B cell (primary cell): ENCODE measurements at regions not wholly inside any gene's neighbourhood (a gene's known extent, or its start where the extent isn't known, plus 50 kb on each side); places are given as distances from the start of the nearest gene placed in this dataset.

ENCODE experiments used
- ATAC-seq: fragments of 200-7000 bp; cut with Tn5 transposase; one replicate; pipeline ENCODE4 v1.10.0; 2021; ENCODE audit warnings: low read depth, mild to moderate bottlenecking, moderate number of reproducible peaks, moderate library complexity
- CTCF ChIA-PET: fragments of 350-600 bp; sonication (Branson Sonifier 250); formaldehyde crosslinking; loops from one replicate; lab custom pipeline; 2021; ENCODE audit warnings: antibody characterized with exemption, inconsistent platforms; lab: Charles Lee
- POLR2A ChIA-PET: fragments of 350-600 bp; sonication (Branson Sonifier 250); formaldehyde crosslinking; loops from one replicate; lab custom pipeline; 2021; ENCODE audit warnings: antibody characterized with exemption; lab: Charles Lee
- DNase-seq: peaks from one replicate; pipeline ENCODE4 v3.0.0; 2013
- H2AFZ ChIP-seq: 2 replicates; pipeline ENCODE4 v1.6.1; 2012; ENCODE audit warnings: mild to moderate bottlenecking, low read depth, low read length; ENCODE audit not compliant: insufficient read depth, poor library complexity, severe bottlenecking
- H3K27ac ChIP-seq, 2 donors: 1 replicate in 1 of 2; 2 replicates in 1 of 2; pipeline ENCODE4 v1.5.1; 2012 to 2013; ENCODE audit warnings: low read length in 2 of 2, mild to moderate bottlenecking in 2 of 2, moderate library complexity in 1 of 2
- H3K27me3 ChIP-seq, 4 experiments: fragments of 200-600 bp in 1 of 4; sonication (generic) in 1 of 4; replicated peaks in 1 of 4; 1 replicate in 2 of 4; 2 replicates in 2 of 4; pipeline versions ENCODE4 v1.6.1 to v1.7.0; 2013 to 2016; ENCODE audit warnings: low read length in 3 of 4, mild to moderate bottlenecking in 2 of 4, mixed read lengths in 1 of 4, moderate library complexity in 1 of 4; ENCODE audit not compliant: insufficient read depth in 4 of 4, control insufficient read depth in 3 of 4; ENCODE audit errors: control extremely low read depth in 1 of 4
- H3K36me3 ChIP-seq, 2 experiments: replicated peaks in 1 of 2; 1 replicate in 1 of 2; 2 replicates in 1 of 2; pipeline versions ENCODE4 v1.6.1 to v1.7.1; 2013; ENCODE audit warnings: low read length in 1 of 2; ENCODE audit not compliant: insufficient read depth in 2 of 2, control insufficient read depth in 1 of 2; ENCODE audit errors: control extremely low read depth in 1 of 2, extremely low read depth in 1 of 2
- H3K4me1 ChIP-seq, 2 donors: fragments of 200-600 bp in 1 of 2; sonication (generic) in 1 of 2; 1 replicate in 1 of 2; 2 replicates in 1 of 2; pipeline versions ENCODE4 v1.5.1 to v1.6.1; 2013 to 2017; ENCODE audit warnings: low read length in 2 of 2; ENCODE audit not compliant: control insufficient read depth in 2 of 2, insufficient read depth in 2 of 2
- H3K4me2 ChIP-seq: replicated peaks from 2 replicates; pipeline ENCODE3; 2012; ENCODE audit warnings: mild to moderate bottlenecking, low read depth, low read length; ENCODE audit not compliant: poor library complexity, severe bottlenecking
- H3K4me3 ChIP-seq, 5 experiments: fragments of 200-600 bp in 1 of 5; sonication (generic) in 1 of 5; 1 replicate in 3 of 5; 2 replicates in 2 of 5; pipeline versions ENCODE4 v1.5.1 to v1.7.0; 2011 to 2016; ENCODE audit warnings: low read length in 4 of 5, mild to moderate bottlenecking in 4 of 5, low read depth in 2 of 5, control low read depth in 1 of 5, moderate library complexity in 1 of 5; ENCODE audit not compliant: insufficient read depth in 1 of 5; ENCODE audit errors: control extremely low read depth in 1 of 5, extremely low read depth in 1 of 5
- H3K79me2 ChIP-seq: fragments of 200-600 bp; sonication (generic); one replicate; pipeline ENCODE4 v1.6.0; 2016; ENCODE audit warnings: low read length; ENCODE audit not compliant: control insufficient read depth, insufficient read depth
- H3K9ac ChIP-seq: fragments of 200-600 bp; sonication (generic); 2 replicates; pipeline ENCODE4 v1.6.1; 2017; ENCODE audit warnings: mild to moderate bottlenecking, low read length, moderate library complexity
- H3K9me3 ChIP-seq, 3 donors: one replicate each; pipeline versions ENCODE4 v1.6.1 to v1.7.1; 2013; ENCODE audit warnings: low read length in 2 of 3; ENCODE audit not compliant: control insufficient read depth in 2 of 3, insufficient read depth in 1 of 3; ENCODE audit errors: control extremely low read depth in 1 of 3
- H4K20me1 ChIP-seq: 2 replicates; pipeline ENCODE4 v1.6.0; 2012; ENCODE audit warnings: mild to moderate bottlenecking, low read length; ENCODE audit not compliant: insufficient read depth, control insufficient read depth, poor library complexity, severe bottlenecking
- H3K27ac Mint-ChIP-seq: one replicate; pipeline ENCODE4 v1.8.0; 2021; ENCODE audit warnings: mixed read lengths
- H3K27me3 Mint-ChIP-seq: one replicate; pipeline ENCODE4 v1.8.0; 2021; ENCODE audit warnings: mixed read lengths
- H3K4me1 Mint-ChIP-seq: one replicate; pipeline ENCODE4 v1.8.0; 2021; ENCODE audit warnings: mixed read lengths
- H3K4me3 Mint-ChIP-seq: one replicate; pipeline ENCODE4 v1.8.0; 2021; ENCODE audit warnings: mixed read lengths
- H3K9me3 Mint-ChIP-seq: one replicate; pipeline ENCODE4 v1.8.0; 2022; ENCODE audit warnings: mixed read lengths; ENCODE audit not compliant: insufficient read depth
- EZH2 ChIP-seq: IDR thresholded peaks from 2 replicates; pipeline ENCODE4 v1.6.1; 2012; ENCODE audit warnings: borderline replicate concordance, low read depth, mild to moderate bottlenecking, moderate library complexity, low read length; ENCODE audit not compliant: insufficient read depth, poor library complexity, severe bottlenecking
- WGBS: methylation state at CpG from one replicate; pipeline ENCODE4 v1.1.5; 2013; ENCODE audit warnings: missing lambda C conversion rate; ENCODE audit not compliant: insufficient coverage; 5-methylcytosine and 5-hydroxymethylcytosine counted together
- intact Hi-C: fragments of 100-400 bp; cut with micrococcal nuclease; formaldehyde crosslinking; loops from one replicate; pipeline ENCODE4 v1.10.0; 2022
- TF ChIP-seq, protein P1 (sequence below): fragments of 200-600 bp; IDR thresholded peaks from one replicate; pipeline ENCODE4 v1.8.0; 2022; ENCODE audit warnings: antibody characterized with exemption, mild to moderate bottlenecking

DNA sequence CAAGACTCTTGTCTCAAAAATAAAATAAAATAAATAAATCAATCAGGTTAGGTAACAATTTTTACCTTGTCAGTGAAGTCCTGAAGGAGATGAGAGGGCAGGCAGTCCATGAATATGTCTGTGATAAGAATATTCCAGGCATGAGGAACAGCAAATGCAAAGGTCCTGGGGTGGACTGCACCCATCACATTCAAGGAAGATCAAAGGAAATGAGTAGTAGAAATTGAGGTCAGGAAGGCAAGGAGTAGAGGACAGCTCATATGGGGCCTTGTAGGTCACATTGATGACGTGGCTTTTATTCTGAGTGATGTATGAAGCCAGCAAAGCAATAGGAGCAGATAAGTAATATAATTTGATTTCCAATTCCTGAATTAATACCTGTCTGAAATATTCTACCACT is 76.5 kb upstream of the TCF7L2 start:
- H3K27ac ChIP-seq = no peak overlapping the region
- no CpG with 5 or more reads among the region's 1 CpG for WGBS
- H3K4me1 ChIP-seq = no peaks in the 10 kb centered on the region
- peaks cover 0 to 2% (median 0%) of the 10 kb centered on the region in 3 donors for H3K9me3 ChIP-seq
- no peak overlapping the region for H3K9ac ChIP-seq
- H3K27me3 ChIP-seq = no peaks in the 10 kb centered on the region
- intact Hi-C loops = no loop called here
- no peak overlapping the region for H3K4me2 ChIP-seq
- ATAC-seq = no peak
- no peak for TF ChIP-seq EZH2
- TF ChIP-seq, protein P1, sequence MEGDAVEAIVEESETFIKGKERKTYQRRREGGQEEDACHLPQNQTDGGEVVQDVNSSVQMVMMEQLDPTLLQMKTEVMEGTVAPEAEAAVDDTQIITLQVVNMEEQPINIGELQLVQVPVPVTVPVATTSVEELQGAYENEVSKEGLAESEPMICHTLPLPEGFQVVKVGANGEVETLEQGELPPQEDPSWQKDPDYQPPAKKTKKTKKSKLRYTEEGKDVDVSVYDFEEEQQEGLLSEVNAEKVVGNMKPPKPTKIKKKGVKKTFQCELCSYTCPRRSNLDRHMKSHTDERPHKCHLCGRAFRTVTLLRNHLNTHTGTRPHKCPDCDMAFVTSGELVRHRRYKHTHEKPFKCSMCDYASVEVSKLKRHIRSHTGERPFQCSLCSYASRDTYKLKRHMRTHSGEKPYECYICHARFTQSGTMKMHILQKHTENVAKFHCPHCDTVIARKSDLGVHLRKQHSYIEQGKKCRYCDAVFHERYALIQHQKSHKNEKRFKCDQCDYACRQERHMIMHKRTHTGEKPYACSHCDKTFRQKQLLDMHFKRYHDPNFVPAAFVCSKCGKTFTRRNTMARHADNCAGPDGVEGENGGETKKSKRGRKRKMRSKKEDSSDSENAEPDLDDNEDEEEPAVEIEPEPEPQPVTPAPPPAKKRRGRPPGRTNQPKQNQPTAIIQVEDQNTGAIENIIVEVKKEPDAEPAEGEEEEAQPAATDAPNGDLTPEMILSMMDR = no peak
- no peak overlapping the region for H3K4me3 Mint-ChIP-seq
- no peak overlapping the region for H3K27ac Mint-ChIP-seq
- no peak overlapping the region for H3K4me3 ChIP-seq
- peaks cover 5% of the 10 kb centered on the region for H3K27me3 Mint-ChIP-seq
- no peaks in the 10 kb centered on the region for H4K20me1 ChIP-seq
- POLR2A ChIA-PET = no interaction called here
- CTCF ChIA-PET = interaction anchor here (0.5 kb wide), 1 partner anchor 53 kb away, joined by 3 read pairs; no protein-coding TSS in a partner anchor
- no peaks in the 10 kb centered on the region for H3K4me1 Mint-ChIP-seq
- DNase-seq = no peak
- H3K36me3 ChIP-seq = no peaks in the 10 kb centered on the region
- no peaks in the 10 kb centered on the region for H3K79me2 ChIP-seq
- H2AFZ ChIP-seq = no peak overlapping the region
- peaks cover 9% of the 10 kb centered on the region for H3K9me3 Mint-ChIP-seq

DNA sequence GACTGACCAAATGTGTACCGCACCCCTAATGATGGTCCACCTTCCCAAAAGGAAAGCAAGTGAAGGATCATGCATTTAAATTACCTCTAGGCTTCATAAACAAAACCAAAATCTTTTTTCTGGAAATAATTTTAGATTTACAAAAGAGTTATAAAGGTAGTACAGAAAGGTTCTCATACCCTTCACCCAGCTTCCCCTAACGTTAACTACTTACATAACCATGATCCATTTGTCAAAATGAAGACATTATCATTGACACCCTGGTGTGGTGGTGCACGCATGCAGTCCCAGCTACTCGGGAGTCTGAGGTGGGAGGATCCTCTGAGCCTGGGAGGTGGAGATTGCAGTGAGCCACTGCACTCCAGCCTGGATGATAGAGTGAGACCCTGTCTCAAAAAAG is 75.1 kb upstream of the TCF7L2 start:
- no CpG with 5 or more reads among the region's 4 CpGs for WGBS
- H3K27me3 Mint-ChIP-seq = peaks cover 5% of the 10 kb centered on the region
- intact Hi-C loops = no loop called here
- TF ChIP-seq, protein P1 = no peak
- TF ChIP-seq EZH2 = no peak
- no peaks in the 10 kb centered on the region for H3K79me2 ChIP-seq
- no peak overlapping the region for H3K4me3 Mint-ChIP-seq
- no peak overlapping the region for H2AFZ ChIP-seq
- CTCF ChIA-PET = no interaction called here
- H3K9ac ChIP-seq = no peak overlapping the region
- DNase-seq = no peak
- H3K9me3 ChIP-seq = peaks cover 0 to 2% (median 0%) of the 10 kb centered on the region in 3 donors
- no peaks in the 10 kb centered on the region for H4K20me1 ChIP-seq
- H3K27me3 ChIP-seq = no peaks in the 10 kb centered on the region
- POLR2A ChIA-PET = no interaction called here
- H3K4me3 ChIP-seq = no peak overlapping the region
- H3K4me2 ChIP-seq = no peak overlapping the region
- no peaks in the 10 kb centered on the region for H3K4me1 Mint-ChIP-seq
- H3K36me3 ChIP-seq = no peaks in the 10 kb centered on the region
- H3K4me1 ChIP-seq = no peaks in the 10 kb centered on the region
- H3K27ac Mint-ChIP-seq = no peak overlapping the region
- no peak overlapping the region for H3K27ac ChIP-seq
- peaks cover 9% of the 10 kb centered on the region for H3K9me3 Mint-ChIP-seq
- no peak for ATAC-seq
